WTC11 (cell line): ENCODE measurements at regions not wholly inside any gene's neighbourhood (a gene's known extent, or its start where the extent isn't known, plus 50 kb on each side); places are given as distances from the start of the nearest gene placed in this dataset.

Experiments used
- ATAC-seq: fragments of 200-7000 bp; cut with Tn5 transposase; 2 replicates; pipeline ENCODE4 v1.10.0; 2021; ENCODE audit warnings: mild to moderate bottlenecking, moderate library complexity
- CTCF ChIA-PET: fragments of 300-600 bp; sonication (Branson Sonifier 250); formaldehyde crosslinking; loops from one replicate; lab custom pipeline; 2021; ENCODE audit warnings: antibody characterized with exemption; lab: Charles Lee
- POLR2A ChIA-PET: fragments of 350-600 bp; sonication (Branson Sonifier 250); formaldehyde crosslinking; loops from one replicate; lab custom pipeline; 2021; ENCODE audit warnings: antibody characterized with exemption; lab: Charles Lee
- DNase-seq: peaks from one replicate; pipeline ENCODE4 v3.0.0; 2021; ENCODE audit warnings: low spot score
- H3K27ac Mint-ChIP-seq: 2 replicates; pipeline ENCODE4 v1.8.0; 2021; ENCODE audit warnings: mixed read lengths
- H3K27me3 Mint-ChIP-seq: 2 replicates; pipeline ENCODE4 v1.8.0; 2021; ENCODE audit warnings: low read depth, mild to moderate bottlenecking, moderate library complexity, mixed read lengths
- H3K36me3 Mint-ChIP-seq: 2 replicates; pipeline ENCODE4 v1.8.0; 2021; ENCODE audit warnings: mixed read lengths
- H3K4me1 Mint-ChIP-seq: 2 replicates; pipeline ENCODE4 v1.8.0; 2022; ENCODE audit warnings: mixed read lengths
- H3K4me3 Mint-ChIP-seq: 2 replicates; pipeline ENCODE4 v1.8.0; 2021; ENCODE audit warnings: mild to moderate bottlenecking, moderate library complexity, mixed read lengths
- H3K9me3 Mint-ChIP-seq: 2 replicates; pipeline ENCODE4 v1.8.0; 2021; ENCODE audit warnings: mixed read lengths
- AFF4 ChIP-seq: sonication (generic); formaldehyde crosslinking; IDR thresholded peaks from 2 replicates; pipeline ENCODE4 v1.8.1; 2023; ENCODE audit warnings: mild to moderate bottlenecking, missing genetic modification reagents, borderline replicate concordance
- ARID4B ChIP-seq: sonication (generic); formaldehyde crosslinking; IDR thresholded peaks from 2 replicates; pipeline ENCODE4 v1.8.0; 2023; ENCODE audit warnings: missing genetic modification reagents, mild to moderate bottlenecking, borderline replicate concordance
- ATF3 ChIP-seq: sonication (generic); formaldehyde crosslinking; conservative IDR thresholded peaks from 2 replicates; pipeline ENCODE4 v1.8.1; 2022; ENCODE audit warnings: mild to moderate bottlenecking, missing genetic modification reagents
- CREB1 ChIP-seq: sonication (generic); formaldehyde crosslinking; IDR thresholded peaks from 2 replicates; pipeline ENCODE4 v1.8.0; 2023; ENCODE audit warnings: mild to moderate bottlenecking, missing genetic modification reagents
- E2F1 ChIP-seq: sonication (generic); formaldehyde crosslinking; IDR thresholded peaks from 2 replicates; pipeline ENCODE4 v1.8.0; 2022; ENCODE audit warnings: mild to moderate bottlenecking, missing genetic modification reagents
- ELF4 ChIP-seq: sonication (generic); formaldehyde crosslinking; IDR thresholded peaks from 2 replicates; pipeline ENCODE4 v1.8.1; 2022; ENCODE audit warnings: low read depth, mild to moderate bottlenecking, moderate library complexity, missing genetic modification reagents
- EMX1 ChIP-seq: fragments of 250-450 bp; sonication (Bioruptor Pico); IDR thresholded peaks from 2 replicates; pipeline ENCODE4 v1.8.0; 2021; ENCODE audit warnings: mild to moderate bottlenecking
- ERG ChIP-seq: fragments of 250-450 bp; sonication (Bioruptor Pico); IDR thresholded peaks from 2 replicates; pipeline ENCODE4 v1.8.0; 2021; ENCODE audit warnings: mild to moderate bottlenecking
- FOXK1 ChIP-seq: sonication (generic); formaldehyde crosslinking; IDR thresholded peaks from 2 replicates; pipeline ENCODE4 v1.8.0; 2022; ENCODE audit warnings: mild to moderate bottlenecking, moderate library complexity, missing genetic modification reagents
- GRHL2 ChIP-seq: fragments of 250-450 bp; sonication (Bioruptor Pico); IDR thresholded peaks from 2 replicates; pipeline ENCODE4 v1.8.0; 2022; ENCODE audit warnings: mild to moderate bottlenecking, moderate library complexity; ENCODE audit not compliant: insufficient replicate concordance, severe bottlenecking
- IRF1 ChIP-seq: sonication (generic); formaldehyde crosslinking; IDR thresholded peaks from 2 replicates; pipeline ENCODE4 v1.8.0; 2023; ENCODE audit warnings: missing genetic modification reagents
- MAX ChIP-seq: sonication (generic); formaldehyde crosslinking; IDR thresholded peaks from 2 replicates; pipeline ENCODE4 v1.8.0; 2022; ENCODE audit warnings: mild to moderate bottlenecking, missing genetic modification reagents
- NR2C2 ChIP-seq: sonication (generic); formaldehyde crosslinking; IDR thresholded peaks from 2 replicates; pipeline ENCODE4 v1.8.0; 2022; ENCODE audit warnings: mild to moderate bottlenecking, missing genetic modification reagents
- PRDM15 ChIP-seq: sonication (generic); formaldehyde crosslinking; IDR thresholded peaks from 2 replicates; pipeline ENCODE4 v1.8.0; 2022; ENCODE audit warnings: missing genetic modification reagents
- RELA ChIP-seq: sonication (generic); formaldehyde crosslinking; IDR thresholded peaks from 2 replicates; pipeline ENCODE4 v1.8.1; 2022; ENCODE audit warnings: missing genetic modification reagents, mild to moderate bottlenecking, borderline replicate concordance
- SMAD4 ChIP-seq: sonication (generic); formaldehyde crosslinking; IDR thresholded peaks from 2 replicates; pipeline ENCODE4 v1.8.0; 2022; ENCODE audit warnings: mild to moderate bottlenecking, missing genetic modification reagents
- ZNF138 ChIP-seq: sonication (generic); formaldehyde crosslinking; conservative IDR thresholded peaks from 2 replicates; pipeline ENCODE4 v1.8.1; 2022; ENCODE audit warnings: mild to moderate bottlenecking, moderate library complexity, missing genetic modification reagents

GRCh38 chr9:107989544-107989943 lies 500.0 kb upstream of the KLF4 start (continued):
- TF ChIP-seq MAX (no peak), FOXK1 (no peak), EMX1 (CRISPR knock-in tag) (no peak), SMAD4 (CRISPR knock-in tag) (no peak), E2F1 (no peak), ELF4 (CRISPR knock-in tag) (no peak), PRDM15 (CRISPR knock-in tag) (no peak), CREB1 (no peak), GRHL2 (CRISPR knock-in tag) (no peak)

GRCh38 chr9:107989099-107989498 lies 499.5 kb upstream of the KLF4 start:
- no peak for ATAC-seq
- H3K36me3 Mint-ChIP-seq, result no peaks in the 10 kb centered on the region
- POLR2A ChIA-PET, result no interaction called here
- TF ChIP-seq ZNF138 (CRISPR knock-in tag) (no peak), AFF4 (CRISPR knock-in tag) (no peak), RELA (CRISPR knock-in tag) (no peak), ATF3 (no peak), IRF1 (CRISPR knock-in tag) (no peak), NR2C2 (CRISPR knock-in tag) (no peak), ERG (no peak), ARID4B (CRISPR knock-in tag) (no peak)
- no peak overlapping the region for H3K4me3 Mint-ChIP-seq
- H3K9me3 Mint-ChIP-seq, result peaks cover 4% of the 10 kb centered on the region; the same call in 1 of the 2 replicates
- no peak overlapping the region for H3K27ac Mint-ChIP-seq
- DNase-seq, result no peak
- H3K27me3 Mint-ChIP-seq, result no peaks in the 10 kb centered on the region
- CTCF ChIA-PET, result no interaction called here
- H3K4me1 Mint-ChIP-seq, result no peaks in the 10 kb centered on the region
